Muscle of leg (tissue), 3 donors: ENCODE measurements at regions not wholly inside any gene's neighbourhood (a gene's known extent, or its start where the extent isn't known, plus 50 kb on each side); places are given as distances from the start of the nearest gene placed in this dataset.
"Not testable (repeated sequence)": the region's sequence is repeated elsewhere in the genome, so short reads cannot be mapped to it uniquely, and the experiment has no call there.

ENCODE experiments used
- DNase-seq: peaks from one replicate; pipeline ENCODE4 v3.0.0; 2013
- H3K27ac ChIP-seq: one replicate; pipeline ENCODE4 v1.5.1; 2013; ENCODE audit warnings: mild to moderate bottlenecking, low read length, control low read depth
- H3K27me3 ChIP-seq: one replicate; pipeline ENCODE4 v1.6.1; 2013; ENCODE audit warnings: low read length; ENCODE audit not compliant: control insufficient read depth, insufficient read depth
- H3K36me3 ChIP-seq: one replicate; pipeline ENCODE4 v1.6.1; 2013; ENCODE audit warnings: low read length; ENCODE audit not compliant: control insufficient read depth, insufficient read depth
- H3K4me1 ChIP-seq: one replicate; pipeline ENCODE4 v1.6.1; 2013; ENCODE audit warnings: low read length; ENCODE audit not compliant: control insufficient read depth, insufficient read depth
- H3K4me3 ChIP-seq: one replicate; pipeline ENCODE4 v1.5.1; 2013; ENCODE audit warnings: low read length, control low read depth
- H3K9me3 ChIP-seq: replicated peaks from 2 replicates; pipeline ENCODE4 v1.6.1; 2013; ENCODE audit warnings: low read depth, low read length; ENCODE audit not compliant: control insufficient read depth
- WGBS: methylation state at CpG from one replicate; pipeline ENCODE4 v1.1.5; 2013; ENCODE audit warnings: missing lambda C conversion rate; ENCODE audit not compliant: insufficient coverage; 5-methylcytosine and 5-hydroxymethylcytosine counted together

- WGBS: 59% methylated on average over 10 of the region's 12 CpGs
- Histone ChIP-seq H3K9me3 (peaks cover 9% of the 10 kb centered on the region), H3K4me3 (no peak overlapping the region), H3K27me3 (peaks cover 6% of the 10 kb centered on the region), H3K27ac (no peak overlapping the region), H3K36me3 (no peaks in the 10 kb centered on the region), H3K4me1 (peaks cover 19% of the 10 kb centered on the region)
- peak; percentile 30 for DNase-seq
These were observed 107.3 kb upstream of the POU3F1 start for GRCh38 chr1:38153778-38154470.

GRCh38 chr1:38153066-38153777 is 106.6 kb upstream of the POU3F1 start:
- H3K27ac ChIP-seq: no peak overlapping the region
- no CpG with 5 or more reads among the region's 6 CpGs for WGBS

GRCh38 chr1:38152351-38153065 is 105.9 kb upstream of the POU3F1 start:
- Histone ChIP-seq H3K27me3 (peaks cover 3% of the 10 kb centered on the region), H3K9me3 (peaks cover 9% of the 10 kb centered on the region), H3K4me1 (peaks cover 19% of the 10 kb centered on the region), H3K27ac (no peak overlapping the region), H3K4me3 (no peak overlapping the region), H3K36me3 (no peaks in the 10 kb centered on the region)
- WGBS: 90% methylated on average over 1 of the region's 3 CpGs
- peak; percentile 35 for DNase-seq

More at GRCh38 chr1:38153066-38153777, 106.6 kb upstream of the POU3F1 start:
- Histone ChIP-seq H3K4me3 (no peak overlapping the region), H3K4me1 (peaks cover 19% of the 10 kb centered on the region), H3K9me3 (peaks cover 9% of the 10 kb centered on the region), H3K27me3 (peaks cover 3% of the 10 kb centered on the region), H3K36me3 (no peaks in the 10 kb centered on the region)
- no peak for DNase-seq

- Histone ChIP-seq H3K4me1 (peaks cover 19% of the 10 kb centered on the region), H3K27ac (no peak overlapping the region), H3K4me3 (no peak overlapping the region)
These were observed 104.8 kb upstream of the POU3F1 start for GRCh38 chr1:38151399-38151798.

GRCh38 chr1:38146079-38146478 is 99.5 kb upstream of the POU3F1 start:
- not testable (repeated sequence) for H3K4me1 ChIP-seq, DNase-seq, H3K4me3 ChIP-seq, H3K27me3 ChIP-seq, H3K36me3 ChIP-seq, H3K9me3 ChIP-seq, H3K27ac ChIP-seq
- WGBS: no CpG with 5 or more reads among the region's 2 CpGs

More at GRCh38 chr1:38151399-38151798, 104.8 kb upstream of the POU3F1 start:
- no peak for DNase-seq
- Histone ChIP-seq H3K36me3 (no peaks in the 10 kb centered on the region), H3K9me3 (peaks cover 9% of the 10 kb centered on the region), H3K27me3 (peaks cover 3% of the 10 kb centered on the region)

GRCh38 chr1:38142606-38143005 is 96.0 kb upstream of the POU3F1 start:
- peaks cover 24% of the 10 kb centered on the region for H3K27me3 ChIP-seq
- no peak overlapping the region for H3K27ac ChIP-seq
- 100% methylated on average over 1 of the region's 2 CpGs for WGBS
- peaks cover 36% of the 10 kb centered on the region for H3K4me1 ChIP-seq
- no peak for DNase-seq
- H3K4me3 ChIP-seq: no peak overlapping the region
- H3K9me3 ChIP-seq: no peaks in the 10 kb centered on the region
- no peaks in the 10 kb centered on the region for H3K36me3 ChIP-seq

- 50% methylated on average over 2 of the region's 3 CpGs for WGBS
- peaks cover 35% of the 10 kb centered on the region for H3K27me3 ChIP-seq
- no peaks in the 10 kb centered on the region for H3K9me3 ChIP-seq
These were observed 94.9 kb upstream of the POU3F1 start for GRCh38 chr1:38141483-38141882.

GRCh38 chr1:38139738-38140487 is 93.3 kb upstream of the POU3F1 start:
- Histone ChIP-seq H3K27ac (no peak overlapping the region), H3K4me3 (no peak overlapping the region), H3K36me3 (no peaks in the 10 kb centered on the region), H3K4me1 (peaks cover 58% of the 10 kb centered on the region), H3K27me3 (peaks cover 50% of the 10 kb centered on the region), H3K9me3 (no peaks in the 10 kb centered on the region)
- 30% methylated on average over 8 of the region's 15 CpGs for WGBS
- peak; percentile 16 for DNase-seq

More at GRCh38 chr1:38141483-38141882, 94.9 kb upstream of the POU3F1 start:
- no peaks in the 10 kb centered on the region for H3K36me3 ChIP-seq
- H3K4me1 ChIP-seq: peaks cover 44% of the 10 kb centered on the region
- no peak overlapping the region for H3K27ac ChIP-seq
- H3K4me3 ChIP-seq: no peak overlapping the region
- DNase-seq: no peak

- Histone ChIP-seq H3K4me3 (no peak overlapping the region), H3K27me3 (peaks cover 59% of the 10 kb centered on the region), H3K9me3 (no peaks in the 10 kb centered on the region), H3K4me1 (peaks cover 67% of the 10 kb centered on the region), H3K36me3 (no peaks in the 10 kb centered on the region), H3K27ac (peak overlapping the region; percentile 85)
- WGBS: 15% methylated on average over 4 of the region's 6 CpGs
- DNase-seq: peak; percentile 96
These were observed 92.1 kb upstream of the POU3F1 start for GRCh38 chr1:38138498-38139233.
